NCI-H146 (cell line): ENCODE measurements at regions not wholly inside any gene's neighbourhood (a gene's known extent, or its start where the extent isn't known, plus 50 kb on each side); places are given as distances from the start of the nearest gene placed in this dataset.
"Not testable (repeated sequence)": the region's sequence is repeated elsewhere in the genome, so short reads cannot be mapped to it uniquely, and the experiment has no call there.

Experiments used
- DNase-seq: peaks from one replicate; lab custom pipeline; 2025; lab: John Stamatoyannopoulos, UW

- DNase-seq = no peak
Observed at GRCh38 chr5:89724379-89725095, 685.0 kb downstream of the CETN3 start.

- no peak for DNase-seq
Observed at GRCh38 chr5:89723907-89724306, 685.6 kb downstream of the CETN3 start.

GRCh38 chr5:89722538-89722937, 687.0 kb downstream of the CETN3 start:
- peak; percentile 4 for DNase-seq

GRCh38 chr5:89721931-89722330, 687.6 kb downstream of the CETN3 start:
- no peak for DNase-seq

GRCh38 chr5:89721353-89721752, 688.2 kb downstream of the CETN3 start:
- DNase-seq = no peak

GRCh38 chr5:89712134-89712700, 697.3 kb downstream of the CETN3 start:
- no peak for DNase-seq

- no peak for DNase-seq
Observed at GRCh38 chr5:89711526-89711925, 698.0 kb downstream of the CETN3 start.

GRCh38 chr5:89710006-89710405, 699.5 kb downstream of the CETN3 start:
- no peak for DNase-seq

GRCh38 chr5:89707891-89708290, 701.7 kb downstream of the CETN3 start:
- DNase-seq = no peak

GRCh38 chr5:89706731-89707130, 702.8 kb downstream of the CETN3 start:
- DNase-seq = no peak

- no peak for DNase-seq
Observed at GRCh38 chr5:89703817-89704216, 705.7 kb downstream of the CETN3 start.

GRCh38 chr5:89698028-89698427, 711.5 kb downstream of the CETN3 start:
- DNase-seq = no peak

GRCh38 chr5:89697581-89697980, 712.0 kb downstream of the CETN3 start:
- DNase-seq = no peak

- DNase-seq = no peak
Observed at GRCh38 chr5:89695371-89695770, 714.2 kb downstream of the CETN3 start.

- no peak for DNase-seq
Observed at GRCh38 chr5:89694026-89694550, 715.5 kb downstream of the CETN3 start.

- DNase-seq = no peak
Observed at GRCh38 chr5:89690331-89690730, 719.2 kb downstream of the CETN3 start.

GRCh38 chr5:89686081-89686765, 723.3 kb downstream of the CETN3 start:
- DNase-seq = no peak

- no peak for DNase-seq
Observed at GRCh38 chr5:89676634-89677033, 732.9 kb downstream of the CETN3 start.

- no peak for DNase-seq
Observed at GRCh38 chr5:89673019-89673418, 736.5 kb downstream of the CETN3 start.

- DNase-seq = no peak
Observed at GRCh38 chr5:89668821-89669220, 740.7 kb downstream of the CETN3 start.

- DNase-seq = no peak
Observed at GRCh38 chr5:89662499-89662898, 747.1 kb downstream of the CETN3 start.

- DNase-seq = no peak
Observed at GRCh38 chr5:89638871-89639270, 755.9 kb upstream of the MEF2C start.

- not testable (repeated sequence) for DNase-seq
Observed at GRCh38 chr5:89634176-89634575, 751.2 kb upstream of the MEF2C start.
